DMS 273 (cell line): ENCODE measurements at regions not wholly inside any gene's neighbourhood (a gene's known extent, or its start where the extent isn't known, plus 50 kb on each side); places are given as distances from the start of the nearest gene placed in this dataset.

Experiments used
- DNase-seq: peaks from one replicate; lab custom pipeline; 2025; ENCODE audit not compliant: unreplicated experiment; lab: John Stamatoyannopoulos, UW

DNA sequence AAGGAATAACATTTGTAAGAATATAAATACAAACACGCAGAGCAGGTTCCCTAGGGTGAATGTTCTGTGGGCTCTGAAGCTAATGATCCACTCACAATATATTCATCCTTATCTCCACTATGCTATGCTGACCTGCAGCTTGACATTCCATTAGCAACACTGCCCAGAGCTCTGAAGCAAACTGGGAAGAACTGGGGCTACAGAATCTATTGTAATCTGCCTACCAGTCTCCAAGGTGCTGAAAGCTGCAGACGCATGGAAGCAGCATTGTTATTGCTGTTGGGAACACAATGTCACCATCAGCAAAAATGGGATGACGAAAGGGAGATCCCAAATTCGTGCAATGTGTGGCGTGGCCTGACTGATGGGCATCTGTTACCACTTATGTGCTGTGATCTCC lies 316.7 kb upstream of the RORA start:
- DNase-seq, result no peak

- no peak for DNase-seq
Measured at GRCh38 chr15:61541516-61541915, 312.4 kb upstream of the RORA start.

DNA sequence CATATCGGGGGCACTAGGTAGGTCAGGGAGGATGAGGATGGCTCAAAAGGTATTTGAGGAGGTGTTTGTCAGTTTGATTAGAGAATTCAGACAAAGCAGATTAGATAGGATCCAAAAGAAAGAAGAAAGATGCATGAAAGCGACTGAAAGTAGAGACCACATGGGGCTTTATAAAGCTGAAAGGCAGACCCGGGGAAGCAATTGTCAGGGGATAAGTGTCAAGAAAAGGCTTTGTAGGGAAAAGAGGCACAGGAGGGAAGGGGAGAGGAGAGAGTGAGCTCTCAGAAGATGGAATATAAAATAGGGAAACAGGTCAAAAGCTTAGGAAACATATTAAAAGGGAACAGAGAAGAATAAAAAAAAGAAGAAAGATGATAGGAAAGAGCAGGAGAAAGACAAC lies 308.2 kb upstream of the RORA start:
- DNase-seq, result no peak

GRCh38 chr15:61534986-61535385 lies 305.9 kb upstream of the RORA start:
- no peak for DNase-seq

DNA sequence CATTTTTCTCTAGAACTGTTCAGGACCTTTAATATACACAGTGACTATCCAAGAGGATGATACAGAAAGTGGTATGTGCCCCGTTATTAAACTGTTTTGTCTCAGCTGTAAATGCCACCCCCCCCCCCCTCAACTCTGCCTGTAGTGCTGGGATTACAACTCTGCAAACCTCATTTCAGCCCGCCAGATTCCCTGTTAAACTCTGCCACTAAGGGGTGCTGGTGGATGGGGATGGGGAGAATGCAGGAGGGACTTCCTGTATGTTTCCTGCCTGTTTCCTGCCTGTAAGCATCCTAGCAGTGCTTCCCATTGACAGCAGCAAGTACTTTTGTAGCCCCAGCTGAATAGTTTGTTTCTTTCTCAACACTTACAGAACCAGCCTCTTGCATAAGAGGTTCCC lies 301.7 kb upstream of the RORA start:
- peak; percentile 45 for DNase-seq

GRCh38 chr15:61528581-61528910 lies 299.4 kb upstream of the RORA start:
- no peak for DNase-seq

GRCh38 chr15:61527836-61528580 lies 298.9 kb upstream of the RORA start:
- DNase-seq, result peak; percentile 76

- DNase-seq, result no peak
Measured at GRCh38 chr15:61524545-61524944, 295.4 kb upstream of the RORA start.

- no peak for DNase-seq
Measured at GRCh38 chr15:61524086-61524485, 295.0 kb upstream of the RORA start.

GRCh38 chr15:61522411-61522810 lies 293.3 kb upstream of the RORA start:
- no peak for DNase-seq

DNA sequence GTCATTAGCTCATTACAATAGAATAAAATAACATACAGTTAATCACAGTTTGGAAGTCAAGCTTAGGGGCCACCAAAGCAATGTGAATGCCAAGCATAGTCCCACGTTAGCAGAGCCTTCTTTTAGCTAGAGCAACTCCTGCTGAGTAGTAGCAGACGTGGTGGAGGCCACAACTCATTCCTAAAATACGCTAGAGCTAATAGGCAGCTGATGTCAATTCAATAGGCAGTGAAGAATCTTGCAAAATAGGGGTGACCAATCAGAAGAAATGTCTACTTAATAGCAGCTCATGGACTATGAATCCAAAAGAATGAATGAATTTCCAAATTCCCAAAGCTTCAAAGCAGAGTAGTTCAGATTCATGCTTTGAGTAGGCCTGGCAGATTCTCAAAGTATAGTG lies 292.9 kb upstream of the RORA start:
- DNase-seq, result no peak

DNA sequence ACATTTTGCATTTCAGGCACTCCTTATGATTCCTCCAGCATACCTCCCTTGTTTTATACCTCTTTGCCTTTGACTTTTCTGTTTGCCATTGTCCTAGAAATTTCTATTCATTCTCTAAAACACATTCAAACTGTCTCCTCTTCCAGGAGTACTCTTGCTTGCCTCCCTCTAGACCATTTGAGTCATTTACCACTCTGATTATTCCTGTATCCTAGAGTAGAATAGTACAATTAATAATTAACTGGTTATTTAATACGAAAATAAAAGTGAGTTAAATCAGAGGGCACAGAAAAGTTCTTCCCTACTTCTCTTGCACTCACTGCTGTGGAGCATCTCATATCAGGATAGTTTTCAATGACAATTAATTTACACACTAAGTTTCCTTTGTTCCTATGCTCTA lies 290.2 kb upstream of the RORA start:
- no peak for DNase-seq

- no peak for DNase-seq
Measured at GRCh38 chr15:61518191-61518950, 289.3 kb upstream of the RORA start.

DNA sequence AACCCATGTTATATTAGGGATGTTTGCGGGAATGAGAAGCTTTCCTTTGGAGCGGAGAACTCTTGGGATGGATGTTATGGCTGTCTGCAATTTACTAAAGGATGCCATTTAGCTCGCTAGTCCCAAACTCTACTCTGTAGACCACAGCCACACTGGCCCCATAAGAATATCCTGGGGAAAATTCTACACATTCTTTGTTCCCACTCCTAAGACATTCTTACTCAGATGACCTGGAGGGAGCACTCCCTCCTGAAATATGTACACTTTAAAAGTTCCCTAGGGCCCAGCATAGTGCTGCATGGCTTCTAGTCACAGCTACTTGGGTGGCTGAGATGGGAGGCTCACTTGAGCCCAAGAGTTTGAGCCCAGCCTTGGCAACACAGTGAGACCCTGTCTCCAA lies 288.7 kb upstream of the RORA start:
- no peak for DNase-seq

GRCh38 chr15:61517335-61517734 lies 288.2 kb upstream of the RORA start:
- no peak for DNase-seq

- no peak for DNase-seq
Measured at GRCh38 chr15:61511756-61512155, 282.7 kb upstream of the RORA start.

DNA sequence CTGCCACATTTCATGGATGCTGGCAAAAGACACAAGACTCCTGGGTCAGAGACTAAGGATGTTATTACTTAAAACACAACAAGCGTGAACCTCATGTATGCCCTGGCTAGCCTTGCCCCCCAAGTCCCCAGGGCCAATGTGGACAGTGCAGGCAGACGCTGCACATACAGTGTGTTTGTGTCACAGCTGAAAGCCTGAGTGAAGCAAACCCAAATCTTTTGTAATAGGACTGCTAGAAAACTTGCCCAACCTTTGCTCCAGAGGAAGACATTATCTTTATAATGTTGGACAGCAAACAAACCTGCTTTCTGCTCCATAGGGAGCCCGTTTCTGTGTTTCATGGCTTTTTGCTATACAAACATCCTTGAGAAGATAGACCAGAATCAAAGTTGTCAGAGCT lies 282.0 kb upstream of the RORA start:
- DNase-seq, result no peak

GRCh38 chr15:61509327-61509840 lies 280.3 kb upstream of the RORA start:
- no peak for DNase-seq

DNA sequence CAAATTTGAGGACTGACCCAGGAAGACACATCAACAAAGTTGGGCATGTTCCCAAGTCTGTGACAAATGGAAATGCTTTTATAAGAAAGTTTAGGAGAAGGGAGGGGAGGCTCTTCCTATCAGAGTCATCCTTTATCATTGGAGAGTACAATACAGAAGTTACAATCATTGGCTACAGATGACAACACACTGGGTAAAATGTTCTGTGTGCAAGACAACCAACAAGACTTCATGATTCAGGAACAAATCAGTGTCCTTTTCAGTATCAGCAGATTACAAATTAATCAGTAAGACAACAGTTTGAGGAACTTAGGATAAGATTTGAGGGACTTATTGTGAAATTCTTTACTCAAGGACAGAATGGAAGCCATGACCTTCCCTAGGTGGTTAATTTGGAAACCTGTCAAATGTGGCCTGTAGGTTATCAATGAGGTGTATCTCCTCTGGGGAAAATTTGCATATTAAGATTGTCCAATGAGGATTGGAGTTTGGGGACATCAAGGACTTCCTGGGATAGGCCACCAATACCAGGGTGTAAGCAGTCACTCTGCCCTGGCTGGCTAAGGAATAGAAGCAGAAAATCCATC lies 274.4 kb upstream of the RORA start:
- DNase-seq, result no peak

DNA sequence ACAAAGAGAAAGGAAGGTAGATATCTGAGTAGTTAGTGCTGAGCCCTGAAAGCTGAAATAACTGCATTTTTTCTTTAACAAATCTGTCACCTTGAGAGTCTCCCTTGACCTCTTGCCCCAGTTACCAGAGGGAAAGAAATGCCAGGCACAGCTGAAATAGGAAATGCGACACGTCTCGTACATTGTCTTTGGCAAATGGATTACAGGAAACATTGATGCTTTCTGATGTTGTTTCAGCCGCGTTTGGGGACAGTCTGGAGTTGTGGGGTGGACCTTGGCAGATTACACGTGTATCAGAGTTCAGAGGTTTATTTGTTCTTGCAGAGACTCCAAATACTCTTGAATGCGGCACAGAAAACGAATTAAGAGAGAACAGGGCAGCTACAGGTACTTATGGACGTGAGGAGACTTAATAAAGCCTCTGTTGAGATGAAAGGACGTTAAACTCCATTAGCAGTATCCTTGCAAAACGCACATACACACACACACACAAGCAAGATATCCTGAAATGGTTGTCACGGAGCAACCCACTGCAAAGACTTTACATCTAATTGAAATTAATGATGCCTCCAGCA lies 272.8 kb upstream of the RORA start:
- no peak for DNase-seq

GRCh38 chr15:61500951-61501620 lies 272.0 kb upstream of the RORA start:
- DNase-seq, result no peak
